GM19372 (cell line): ENCODE measurements at regions not wholly inside any gene's neighbourhood (a gene's known extent, or its start where the extent isn't known, plus 50 kb on each side); places are given as distances from the start of the nearest gene placed in this dataset.

Source experiments
- ATAC-seq: cut with Tn5 transposase; IDR thresholded peaks from one replicate; pipeline ENCODE4 v1.9.1; 2021; ENCODE audit warnings: mild to moderate bottlenecking, low read depth, moderate library complexity; ENCODE audit not compliant: unreplicated experiment

- ATAC-seq = peak; percentile 87
These were observed 91.6 kb downstream of the TMX3 start for GRCh38 chr18:68623342-68623741.

- no peak for ATAC-seq
These were observed 103.6 kb downstream of the TMX3 start for GRCh38 chr18:68611311-68611710.

DNA sequence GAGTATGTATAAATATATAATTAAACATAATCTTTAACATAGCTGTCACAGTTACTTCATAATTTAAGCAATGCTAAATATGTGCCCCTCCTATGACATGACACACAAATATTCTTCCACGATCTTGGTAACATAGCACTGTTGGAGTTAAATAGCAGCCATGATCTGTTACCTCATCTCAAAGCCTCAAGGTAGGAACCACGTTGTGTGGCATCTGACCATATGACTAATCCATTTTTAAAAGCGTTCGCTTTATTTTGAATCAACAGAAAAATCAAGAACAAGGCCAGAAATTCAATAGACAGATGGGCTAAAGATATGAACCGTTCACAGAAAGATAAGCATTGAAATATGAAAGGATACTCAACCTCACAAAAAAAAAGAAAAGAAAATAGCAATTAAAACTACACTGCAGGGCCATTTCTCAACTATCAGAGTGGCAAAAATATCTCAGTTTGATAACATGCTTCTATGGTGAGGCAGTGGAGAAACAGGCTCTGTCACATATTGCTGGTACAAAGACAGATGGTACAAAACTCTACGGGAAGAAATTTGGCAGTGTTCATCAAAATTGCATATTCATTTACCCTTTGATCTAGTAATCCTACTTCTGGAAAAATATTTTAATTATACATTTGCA is 105.9 kb downstream of the TMX3 start:
- no peak for ATAC-seq

DNA sequence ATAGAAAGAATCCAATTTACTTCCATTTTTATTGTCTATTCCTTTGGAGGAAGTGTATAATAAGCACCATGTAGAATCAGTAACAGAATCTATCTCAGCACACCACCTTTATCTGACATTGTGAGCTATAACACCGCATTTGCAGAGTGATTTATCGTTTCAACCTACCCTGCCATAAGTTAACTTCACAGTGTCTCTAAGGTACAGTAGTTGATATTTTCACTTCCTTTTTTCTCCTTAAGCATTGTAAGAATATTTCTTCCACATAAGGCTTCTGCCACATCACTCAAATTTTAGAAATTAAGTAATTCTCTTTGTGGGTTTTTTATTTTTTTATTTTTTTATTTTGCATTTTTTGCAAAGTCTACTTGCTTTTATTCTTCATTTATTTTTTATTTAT is 107.1 kb downstream of the TMX3 start:
- no peak for ATAC-seq

DNA sequence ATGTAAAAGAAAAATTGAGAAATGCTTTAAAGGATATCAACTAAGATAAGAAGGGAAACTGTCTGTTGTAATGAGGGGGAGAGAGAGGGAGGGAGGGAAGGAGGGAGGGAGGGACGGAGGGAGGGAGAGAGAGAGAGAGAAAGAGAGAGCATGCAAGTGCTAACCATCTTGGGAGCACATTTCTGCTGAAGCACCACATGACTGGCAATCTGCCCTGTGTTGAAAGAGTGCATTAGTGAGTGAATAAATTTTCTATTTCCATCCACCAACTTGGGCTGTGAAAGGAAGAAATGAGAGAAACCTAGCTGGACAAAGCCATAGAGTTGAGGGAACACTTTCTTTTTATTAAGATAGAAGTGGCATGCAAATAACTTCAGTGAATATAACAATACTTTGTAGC is 110.7 kb downstream of the TMX3 start:
- no peak for ATAC-seq

GRCh38 chr18:68596016-68596415 is 118.9 kb downstream of the TMX3 start:
- no peak for ATAC-seq

- ATAC-seq = no peak
These were observed 126.7 kb downstream of the TMX3 start for GRCh38 chr18:68588169-68588568.

DNA sequence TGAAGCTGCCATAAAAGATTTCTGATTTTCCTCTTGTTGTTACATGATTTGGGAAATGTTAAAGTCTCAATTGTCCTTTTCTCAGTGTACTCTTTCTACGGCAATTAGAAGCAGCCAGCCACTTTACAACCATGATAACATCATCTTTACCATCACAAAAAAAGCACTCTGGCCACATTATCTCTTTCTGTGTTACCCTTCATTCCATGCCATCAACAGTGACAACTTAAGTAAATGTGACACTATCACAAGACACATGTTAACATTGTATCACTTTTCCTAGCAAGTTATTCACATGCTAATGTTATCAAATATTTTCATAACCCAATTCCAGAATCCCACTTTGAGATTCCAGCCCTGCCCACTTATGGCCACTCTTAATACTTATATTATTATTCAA is 131.2 kb downstream of the TMX3 start:
- no peak for ATAC-seq

DNA sequence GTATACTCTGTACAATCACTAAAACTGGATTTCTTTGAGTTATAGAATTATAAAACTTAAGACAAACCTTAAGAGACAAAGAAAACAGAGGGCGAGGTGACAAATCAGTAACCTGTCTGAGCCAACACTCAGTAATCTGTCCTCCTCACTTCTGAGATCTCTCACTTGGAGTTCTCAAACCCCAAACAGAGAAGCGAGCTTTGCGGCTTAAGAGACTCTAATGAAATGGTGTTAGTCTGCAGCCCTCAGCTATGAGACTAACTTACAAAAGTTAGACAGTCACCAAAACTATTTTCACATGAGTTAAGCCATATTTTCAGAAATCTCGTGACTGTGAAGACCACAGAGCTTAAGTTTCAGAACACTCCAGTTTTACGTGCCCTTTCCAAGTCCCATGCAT is 140.6 kb downstream of the TMX3 start:
- no peak for ATAC-seq

- ATAC-seq = no peak
These were observed 145.0 kb downstream of the TMX3 start for GRCh38 chr18:68569936-68570335.

GRCh38 chr18:68568364-68569155 is 146.3 kb downstream of the TMX3 start:
- ATAC-seq = no peak

DNA sequence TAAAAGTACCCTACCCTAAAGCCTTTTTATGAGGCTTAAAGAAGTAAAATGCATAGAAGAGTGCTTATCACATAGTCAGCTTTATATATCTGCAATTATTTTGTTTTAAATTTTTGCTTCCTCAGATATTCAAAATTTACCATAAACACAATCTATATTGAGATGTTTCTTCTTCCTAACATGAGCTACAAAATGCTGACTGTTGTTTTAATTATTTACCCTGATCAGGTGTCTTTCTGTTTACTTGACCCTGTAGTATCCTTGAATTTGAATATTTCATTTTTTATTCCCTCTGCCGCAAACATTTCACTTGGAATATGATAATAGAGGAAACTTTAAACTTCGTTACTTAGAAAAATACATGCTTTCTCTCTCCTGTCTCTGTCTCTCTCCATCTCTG is 147.9 kb downstream of the TMX3 start:
- ATAC-seq = no peak

GRCh38 chr18:68564961-68565360 is 149.9 kb downstream of the TMX3 start:
- ATAC-seq = no peak

- no peak for ATAC-seq
These were observed 150.6 kb downstream of the TMX3 start for GRCh38 chr18:68564351-68564750.

GRCh38 chr18:68560128-68560527 is 154.8 kb downstream of the TMX3 start:
- ATAC-seq = no peak

DNA sequence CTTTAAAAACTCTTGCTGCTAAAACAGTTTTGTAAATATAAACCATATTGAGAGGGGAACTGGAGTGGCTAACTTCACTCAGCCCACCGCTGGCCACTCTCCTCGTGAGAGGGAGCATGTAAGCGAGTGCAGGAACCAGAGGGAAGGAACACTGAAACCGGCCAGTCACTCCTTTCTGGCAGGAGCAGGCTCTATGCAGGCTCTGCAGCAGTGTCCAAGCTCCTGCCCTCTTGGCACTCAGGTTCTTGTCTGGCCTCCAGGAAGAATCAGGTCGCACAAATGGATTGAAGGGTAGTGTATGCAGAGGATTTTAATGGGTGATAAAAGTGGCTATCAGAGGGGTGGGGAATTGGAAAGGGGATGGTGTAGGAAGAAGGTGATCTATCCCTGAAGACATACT is 157.7 kb downstream of the TMX3 start:
- no peak for ATAC-seq

DNA sequence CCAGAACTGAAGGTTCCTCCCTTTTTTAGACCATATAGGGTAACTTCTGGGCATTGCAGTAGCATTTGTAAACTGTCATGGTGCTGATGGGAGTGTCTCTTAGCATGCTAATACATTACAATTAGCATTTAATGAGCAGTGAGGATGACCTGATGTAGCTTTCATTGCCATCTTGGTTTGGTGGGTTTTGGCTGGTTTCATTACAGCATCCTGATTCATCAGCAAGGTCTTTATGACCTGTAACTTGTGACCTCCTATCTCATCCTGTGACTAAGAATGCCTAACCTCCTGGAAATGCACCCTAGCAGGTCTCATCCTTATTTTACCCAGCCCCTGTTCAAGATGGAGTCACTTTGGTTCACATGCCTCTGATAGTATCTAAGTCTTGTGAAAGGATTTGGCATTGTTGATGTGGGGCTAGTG is 159.0 kb downstream of the TMX3 start:
- ATAC-seq = no peak

GRCh38 chr18:68548904-68549870 is 165.7 kb downstream of the TMX3 start:
- no peak for ATAC-seq

DNA sequence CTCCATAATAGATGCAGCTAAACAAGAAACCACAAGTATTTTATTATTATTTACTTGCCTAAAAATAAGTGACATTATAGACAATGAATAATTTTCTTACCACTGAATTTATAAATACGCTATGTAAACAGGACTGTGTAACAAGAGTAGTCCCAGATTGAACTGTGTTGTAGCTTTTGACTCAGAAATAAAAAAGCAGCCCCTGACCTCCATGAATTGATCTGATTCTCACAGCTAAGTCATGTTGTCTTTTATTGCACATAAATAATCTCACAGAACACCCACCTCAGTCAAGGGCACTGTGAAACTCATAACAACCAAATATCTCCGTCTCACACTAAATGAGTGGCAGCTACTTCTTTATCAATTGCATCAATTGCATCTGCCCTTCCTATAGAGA is 171.6 kb downstream of the TMX3 start:
- ATAC-seq = no peak

DNA sequence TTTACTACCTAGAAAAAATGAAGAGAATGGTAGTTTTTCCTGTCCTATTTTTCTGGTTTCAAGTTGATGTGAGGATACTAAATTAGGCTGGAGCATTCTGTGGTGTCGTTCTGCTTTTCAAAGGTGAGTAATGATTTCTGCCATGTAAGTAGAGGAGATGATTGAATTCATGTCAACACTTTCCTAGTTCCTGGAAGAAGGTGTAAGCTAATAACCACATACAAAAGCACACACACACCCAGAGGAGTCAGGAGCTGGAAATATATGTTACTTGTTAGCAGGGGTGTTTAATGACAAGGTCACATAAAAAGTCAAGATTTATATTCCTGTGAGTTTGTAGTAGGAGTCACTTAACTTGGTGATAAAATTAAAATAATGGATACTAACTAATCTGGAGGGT is 172.1 kb downstream of the TMX3 start:
- ATAC-seq = no peak

GRCh38 chr18:68533641-68534040 is 181.3 kb downstream of the TMX3 start:
- no peak for ATAC-seq
